Cardiac muscle cell (in vitro differentiated cells and primary cell): ENCODE measurements at regions not wholly inside any gene's neighbourhood (a gene's known extent, or its start where the extent isn't known, plus 50 kb on each side); places are given as distances from the start of the nearest gene placed in this dataset.
"Not testable (repeated sequence)": the region's sequence is repeated elsewhere in the genome, so short reads cannot be mapped to it uniquely, and the experiment has no call there.

Experiments
- DNase-seq, 2 donors: peaks; one replicate each; pipeline versions ENCODE4 v3.0.0 to v3.0.0-alpha.2; 2010 to 2017; ENCODE audit warnings: low read depth in 1 of 2, low spot score in 1 of 2
- H3K27ac ChIP-seq: fragments of 200-600 bp; sonication (generic); 2 replicates; pipeline ENCODE4 v1.5.1; 2016
- H3K27me3 ChIP-seq: fragments of 200-600 bp; sonication (generic); 2 replicates; pipeline ENCODE4 v1.6.0; 2016; ENCODE audit warnings: control low read depth
- H3K36me3 ChIP-seq: fragments of 200-600 bp; sonication (generic); 2 replicates; pipeline ENCODE4 v1.5.1; 2016; ENCODE audit warnings: control low read depth
- H3K4me1 ChIP-seq: fragments of 200-600 bp; sonication (generic); 2 replicates; pipeline ENCODE4 v1.8.1; 2017; ENCODE audit warnings: low read depth, mild to moderate bottlenecking, mixed run types
- H3K4me3 ChIP-seq: fragments of 200-600 bp; sonication (generic); 2 replicates; pipeline ENCODE4 v1.5.1; 2016; ENCODE audit warnings: mild to moderate bottlenecking
- H3K9me3 ChIP-seq: fragments of 200-600 bp; sonication (generic); 2 replicates; pipeline ENCODE4 v1.5.1; 2017; ENCODE audit warnings: low read depth, mild to moderate bottlenecking, control low read depth
- CTCF ChIP-seq: IDR thresholded peaks from 2 replicates; pipeline ENCODE4 v1.5.1; 2012; ENCODE audit warnings: low read depth, mild to moderate bottlenecking, low read length

DNA sequence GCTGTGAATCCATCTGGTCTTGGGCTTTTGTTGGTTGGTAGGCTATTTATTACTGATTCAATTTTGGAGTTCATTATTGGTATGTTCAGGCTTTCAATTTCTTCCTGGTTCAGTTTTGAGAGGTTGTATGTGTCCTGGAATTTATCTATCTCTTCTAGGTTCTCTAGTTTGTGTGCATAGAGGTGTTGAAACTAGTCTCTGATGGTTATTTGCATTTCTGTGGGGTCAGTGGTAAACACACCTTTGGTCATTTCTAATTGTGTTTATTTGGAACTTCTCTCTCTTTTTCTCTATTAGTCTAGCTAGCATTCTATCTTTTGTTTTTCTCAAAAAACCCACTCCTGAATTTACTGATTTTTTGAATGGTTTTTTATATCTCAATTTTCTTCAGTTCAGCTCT is 70.1 kb upstream of the IRAK1BP1 start:
- Histone ChIP-seq H3K9me3 (no peaks in the 10 kb centered on the region), H3K36me3 (no peaks in the 10 kb centered on the region), H3K4me3 (no peak overlapping the region), H3K27ac (no peak overlapping the region), H3K4me1 (no peaks in the 10 kb centered on the region), H3K27me3 (no peaks in the 10 kb centered on the region)
- no peak for DNase-seq
- no peak for TF ChIP-seq CTCF

- Histone ChIP-seq H3K9me3 (no peaks in the 10 kb centered on the region), H3K4me1 (no peaks in the 10 kb centered on the region), H3K27me3 (no peaks in the 10 kb centered on the region), H3K27ac (no peak overlapping the region), H3K36me3 (no peaks in the 10 kb centered on the region), H3K4me3 (no peak overlapping the region)
- no peak for TF ChIP-seq CTCF
- DNase-seq = no peak
Measured at GRCh38 chr6:78799682-78800081, 67.7 kb upstream of the IRAK1BP1 start.

DNA sequence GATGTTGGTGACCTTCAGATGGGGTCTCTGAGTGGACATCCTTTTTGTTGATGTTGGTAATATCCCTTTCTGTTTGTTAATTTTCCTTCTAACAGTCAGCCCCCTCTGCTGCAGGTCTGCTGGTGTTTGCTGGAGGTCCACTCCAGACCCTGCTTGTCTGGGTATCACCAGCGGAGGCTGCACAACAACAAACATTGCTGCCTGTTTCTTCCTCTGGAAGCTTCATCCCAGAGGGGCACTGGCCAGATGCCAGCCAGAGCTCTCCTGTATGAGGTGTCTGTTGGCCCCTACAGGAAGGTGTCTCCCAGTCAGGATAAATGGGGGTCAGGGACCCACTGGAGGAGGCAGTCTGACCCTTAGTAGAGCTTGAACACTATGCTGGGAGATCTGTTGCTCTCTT is 60.6 kb upstream of the IRAK1BP1 start:
- not testable (repeated sequence) for H3K36me3 ChIP-seq, DNase-seq, H3K4me1 ChIP-seq, H3K27ac ChIP-seq, H3K4me3 ChIP-seq, H3K27me3 ChIP-seq, H3K9me3 ChIP-seq

DNA sequence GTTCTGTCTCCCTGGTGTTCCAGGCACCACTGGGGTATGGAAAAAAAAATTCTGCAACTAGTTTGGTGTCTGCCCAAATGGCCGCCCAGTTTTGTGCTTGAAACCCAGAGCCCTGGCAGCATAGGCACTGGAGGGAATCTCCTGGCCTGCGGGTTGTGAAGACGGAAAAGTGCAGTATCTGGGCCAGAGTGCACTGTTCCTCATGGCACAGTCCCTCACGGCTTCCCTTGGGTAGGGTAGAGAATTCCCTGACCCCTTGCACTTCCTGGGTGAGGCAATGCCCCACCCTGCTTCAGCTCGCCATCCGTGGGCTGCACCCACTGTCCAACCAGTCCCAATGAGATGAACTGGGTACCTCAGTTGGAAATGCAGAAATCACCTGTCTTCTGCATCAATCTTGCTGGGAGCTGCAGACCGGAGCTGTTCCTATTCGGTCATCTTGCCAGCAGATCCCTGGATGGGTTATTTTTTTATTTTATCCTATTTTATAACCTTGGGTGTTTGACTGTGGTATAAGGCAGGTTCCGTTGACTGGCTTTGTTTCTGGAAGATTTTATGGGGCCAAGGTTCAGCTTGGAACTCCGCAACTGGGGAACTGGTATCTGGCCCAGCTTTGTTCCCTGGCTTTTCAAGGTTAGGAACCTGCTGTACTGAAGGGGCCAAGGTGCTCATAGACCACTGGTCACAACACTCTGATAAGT is 59.5 kb upstream of the IRAK1BP1 start:
- not testable (repeated sequence) for H3K27ac ChIP-seq, DNase-seq, H3K27me3 ChIP-seq, H3K4me3 ChIP-seq, H3K4me1 ChIP-seq, H3K9me3 ChIP-seq, H3K36me3 ChIP-seq

DNA sequence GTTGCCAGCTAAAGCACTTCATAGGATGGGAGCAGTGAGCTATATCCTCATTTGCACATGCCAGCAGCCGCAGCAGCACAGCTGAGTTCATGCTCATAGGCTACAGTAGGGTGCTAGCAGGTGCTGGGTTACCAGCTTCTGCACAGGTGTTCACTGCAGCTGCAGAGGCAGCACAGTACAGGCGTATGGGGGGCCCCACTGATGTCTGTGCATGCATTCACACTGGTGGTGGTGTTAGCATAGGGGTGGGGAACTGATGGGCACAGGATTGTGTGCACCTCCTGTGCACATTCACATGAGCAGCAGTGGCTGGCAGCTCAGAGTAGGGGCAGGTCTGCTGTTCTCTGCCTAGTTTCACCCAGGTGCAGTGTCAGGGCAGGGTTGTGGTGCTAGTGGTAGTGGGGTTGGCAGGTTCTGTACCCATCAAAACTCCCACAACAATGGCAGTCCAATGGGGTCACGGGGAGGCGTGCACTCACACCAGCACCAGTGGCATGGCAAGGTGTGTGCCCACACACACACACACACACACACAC is 58.9 kb upstream of the IRAK1BP1 start:
- no peak for DNase-seq
- no peaks in the 10 kb centered on the region for H3K9me3 ChIP-seq

GRCh38 chr6:78808933-78809332 is 58.4 kb upstream of the IRAK1BP1 start:
- no peaks in the 10 kb centered on the region for H3K4me1 ChIP-seq
- H3K36me3 ChIP-seq = no peaks in the 10 kb centered on the region
- no peaks in the 10 kb centered on the region for H3K27me3 ChIP-seq
- no peak for DNase-seq
- H3K9me3 ChIP-seq = no peaks in the 10 kb centered on the region
- no peak overlapping the region for H3K27ac ChIP-seq
- H3K4me3 ChIP-seq = no peak overlapping the region
- TF ChIP-seq CTCF = no peak

More for the DNA sequence above, 58.9 kb upstream of the IRAK1BP1 start:
- no peak overlapping the region for H3K4me3 ChIP-seq
- no peak overlapping the region for H3K27ac ChIP-seq
- H3K27me3 ChIP-seq = no peaks in the 10 kb centered on the region
- H3K36me3 ChIP-seq = no peaks in the 10 kb centered on the region
- no peaks in the 10 kb centered on the region for H3K4me1 ChIP-seq
- TF ChIP-seq CTCF = no peak
